KG1 (cell line): ENCODE measurements at regions not wholly inside any gene's neighbourhood (a gene's known extent, or its start where the extent isn't known, plus 50 kb on each side); places are given as distances from the start of the nearest gene placed in this dataset.

ENCODE experiments used
- DNase-seq: peaks from one replicate; lab custom pipeline; 2025; lab: John Stamatoyannopoulos, UW

DNA sequence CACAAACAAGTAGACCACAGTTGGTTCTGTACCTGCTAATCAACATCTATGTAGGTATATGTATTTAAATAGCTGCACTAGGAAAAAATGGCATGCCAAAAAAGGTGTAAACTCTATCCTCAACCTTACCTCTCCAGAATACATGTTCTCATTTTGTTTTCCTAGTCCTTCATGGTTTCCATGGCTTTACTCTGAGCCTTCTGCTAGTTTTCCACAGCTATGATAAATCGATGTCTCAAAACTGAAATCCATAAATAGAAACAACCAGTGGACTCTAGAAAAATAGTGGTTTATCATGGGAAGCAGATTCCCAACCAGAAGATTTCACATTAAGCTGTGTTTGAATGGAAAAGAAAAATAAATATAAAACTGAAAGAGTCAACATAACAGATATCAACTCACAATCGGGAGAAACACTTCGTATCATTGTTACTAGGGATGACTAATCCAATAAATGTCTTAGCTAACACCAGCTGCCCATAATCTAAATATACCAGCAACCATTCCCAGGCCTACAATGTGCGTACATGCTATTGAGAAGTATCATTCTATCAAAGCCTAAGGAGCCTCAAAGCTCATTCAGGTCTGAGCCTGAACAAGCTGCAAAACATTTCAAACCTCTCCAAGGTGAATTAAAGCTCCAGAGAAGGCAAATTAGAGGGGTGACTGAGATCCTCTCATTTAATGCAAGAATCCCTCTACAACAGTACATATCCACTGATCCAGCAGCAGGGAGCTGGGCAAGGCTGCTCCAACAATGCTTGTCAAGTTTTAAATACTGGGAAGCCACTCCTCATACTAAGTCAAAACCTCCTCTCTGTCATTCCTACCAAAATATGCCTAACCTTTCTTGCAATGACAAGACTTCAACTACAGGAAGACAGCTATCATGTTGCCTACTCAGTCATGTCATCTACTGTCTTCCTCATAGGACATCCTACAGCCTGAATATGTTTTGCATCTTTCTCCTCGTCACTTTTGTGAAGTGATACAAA lies 90.2 kb downstream of the KCTD12 start:
- DNase-seq, result no peak

DNA sequence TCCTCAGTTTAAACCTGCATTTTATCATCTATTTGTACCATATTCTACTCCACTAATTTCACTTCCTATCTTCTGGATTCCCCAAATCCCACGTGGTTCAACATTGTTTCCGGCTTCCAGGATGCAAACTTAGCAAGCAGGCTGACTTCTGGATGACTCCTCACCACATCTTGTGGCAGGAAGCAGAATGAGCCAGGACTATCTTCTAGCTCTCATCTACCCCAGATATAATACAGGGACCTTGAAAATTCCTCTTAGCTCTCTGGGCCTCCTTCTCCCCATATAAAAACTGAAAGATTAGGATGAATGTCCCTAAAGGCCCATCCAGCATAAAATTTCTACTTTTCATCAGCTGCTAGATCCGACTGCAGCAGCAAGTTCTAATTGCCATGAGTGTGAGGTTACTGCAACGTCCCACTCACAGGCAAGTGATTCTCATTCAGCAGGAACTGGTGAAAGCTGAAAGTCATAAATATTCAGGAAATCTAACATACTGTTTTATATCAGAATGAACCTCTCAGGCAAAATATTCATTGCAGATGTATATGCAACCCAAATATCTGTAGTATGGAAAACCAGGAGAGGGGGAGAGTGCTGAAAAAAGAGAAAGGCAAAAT lies 93.4 kb downstream of the KCTD12 start:
- no peak for DNase-seq

DNA sequence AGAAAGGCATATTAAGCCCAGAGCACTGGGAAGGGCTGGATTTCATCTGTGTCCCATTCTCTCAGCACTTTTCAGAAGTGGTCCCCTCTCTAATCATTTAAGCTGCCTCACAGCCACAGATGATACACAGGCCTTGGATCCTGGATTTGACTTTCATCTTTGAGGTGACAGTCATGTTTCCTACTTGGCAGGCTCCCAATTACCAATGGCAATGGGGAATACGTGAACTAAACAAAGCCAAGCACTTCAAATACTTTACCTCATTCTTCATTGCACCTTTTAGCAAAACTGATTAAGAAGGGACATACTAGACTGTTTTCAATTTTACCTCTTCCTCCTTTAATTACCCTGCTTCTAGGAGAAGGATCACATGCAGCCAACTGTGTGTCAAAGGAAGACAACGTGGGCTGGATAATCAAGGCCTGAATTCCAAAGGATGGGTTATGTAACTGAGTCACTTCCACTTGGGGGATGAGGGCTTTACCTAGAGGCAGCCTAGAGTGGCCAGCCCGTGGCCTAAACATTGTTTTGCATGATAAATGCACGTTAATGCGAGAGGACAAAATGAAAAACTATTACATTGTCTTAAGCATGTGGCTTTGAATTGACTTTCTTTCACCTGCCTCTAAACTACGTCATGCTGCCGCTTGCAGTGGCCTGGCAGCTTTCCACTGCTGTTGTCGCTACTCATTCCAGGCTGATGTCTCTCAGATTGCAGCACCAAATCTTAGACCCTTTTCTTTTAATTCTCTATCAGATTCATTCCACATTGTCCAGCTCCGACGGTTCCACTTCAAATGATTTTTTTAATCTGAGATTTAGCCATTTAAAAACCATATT lies 95.0 kb downstream of the KCTD12 start:
- DNase-seq, result no peak

DNA sequence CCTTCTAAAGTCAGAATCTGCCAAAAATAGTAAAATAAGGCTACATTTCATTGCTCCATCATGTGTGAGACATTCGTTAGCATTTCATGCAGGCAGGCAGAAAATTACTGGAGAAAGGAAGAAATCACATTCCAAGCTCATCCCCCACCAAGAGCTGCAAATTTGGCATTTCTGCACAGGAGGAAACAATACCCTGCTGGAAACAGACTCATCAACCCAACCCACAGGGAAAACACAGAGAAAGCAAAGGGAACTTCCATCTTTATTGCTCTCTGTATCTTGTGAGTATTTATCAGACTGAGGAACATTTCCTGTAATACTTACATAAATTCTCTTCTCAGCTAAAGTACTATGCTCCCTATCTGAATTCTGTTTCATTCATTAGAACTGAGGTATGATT lies 95.7 kb downstream of the KCTD12 start:
- no peak for DNase-seq

DNA sequence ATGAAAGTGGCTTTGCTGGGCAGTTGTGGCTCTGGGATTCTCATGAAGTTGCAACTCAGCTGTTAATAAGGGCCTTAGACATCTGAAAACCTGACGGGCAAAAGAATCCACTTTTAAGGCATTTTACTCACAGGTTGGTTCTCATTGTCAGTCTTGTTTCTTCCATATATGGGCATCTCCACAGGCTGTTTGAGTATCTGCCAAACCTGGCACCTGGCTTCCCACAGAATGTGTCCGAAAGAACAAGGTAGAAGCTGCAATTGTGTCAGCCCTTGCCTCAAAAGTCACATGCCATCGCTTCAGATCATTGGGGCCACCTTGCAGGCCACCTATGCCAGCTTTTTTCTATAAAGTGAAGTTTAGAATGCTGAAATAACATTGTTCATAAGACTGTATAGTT lies 102.4 kb downstream of the KCTD12 start:
- no peak for DNase-seq

DNA sequence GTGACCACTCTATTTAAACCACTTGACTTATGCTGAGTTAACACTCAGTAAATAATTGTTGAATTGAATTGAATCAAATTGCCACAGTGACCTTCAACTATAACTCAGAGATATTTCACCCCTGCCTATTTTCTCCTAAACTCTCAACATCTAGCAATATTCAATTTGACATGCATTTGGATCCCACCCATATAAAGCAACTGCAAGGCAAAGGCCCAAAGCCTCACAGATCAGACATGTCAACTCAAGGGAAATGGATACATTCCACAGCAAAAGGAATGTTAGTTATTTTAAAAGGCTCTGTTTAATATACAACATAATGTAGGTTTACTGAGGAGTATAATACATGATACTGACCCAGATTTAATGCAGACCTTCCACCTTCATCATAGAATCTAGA lies 107.4 kb downstream of the KCTD12 start:
- no peak for DNase-seq

DNA sequence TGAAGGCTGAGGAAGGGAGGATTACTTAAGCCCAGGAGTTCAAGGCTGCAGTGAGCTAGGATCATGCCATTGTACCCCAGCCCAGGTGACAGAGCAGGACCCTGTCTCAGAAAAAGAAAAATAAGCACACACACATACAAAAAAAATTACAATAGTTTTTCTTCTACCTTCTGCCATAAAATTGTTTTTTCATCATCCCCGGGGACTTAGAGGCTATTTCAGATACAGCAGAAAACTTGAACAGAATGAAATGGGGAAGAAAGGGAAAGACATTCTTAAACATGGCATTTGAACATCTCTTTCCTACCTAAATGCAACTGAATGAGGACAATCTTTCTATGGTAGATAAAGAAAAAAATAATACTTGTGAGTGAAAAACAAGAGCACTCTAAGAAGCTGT lies 109.1 kb downstream of the KCTD12 start:
- DNase-seq, result no peak

DNA sequence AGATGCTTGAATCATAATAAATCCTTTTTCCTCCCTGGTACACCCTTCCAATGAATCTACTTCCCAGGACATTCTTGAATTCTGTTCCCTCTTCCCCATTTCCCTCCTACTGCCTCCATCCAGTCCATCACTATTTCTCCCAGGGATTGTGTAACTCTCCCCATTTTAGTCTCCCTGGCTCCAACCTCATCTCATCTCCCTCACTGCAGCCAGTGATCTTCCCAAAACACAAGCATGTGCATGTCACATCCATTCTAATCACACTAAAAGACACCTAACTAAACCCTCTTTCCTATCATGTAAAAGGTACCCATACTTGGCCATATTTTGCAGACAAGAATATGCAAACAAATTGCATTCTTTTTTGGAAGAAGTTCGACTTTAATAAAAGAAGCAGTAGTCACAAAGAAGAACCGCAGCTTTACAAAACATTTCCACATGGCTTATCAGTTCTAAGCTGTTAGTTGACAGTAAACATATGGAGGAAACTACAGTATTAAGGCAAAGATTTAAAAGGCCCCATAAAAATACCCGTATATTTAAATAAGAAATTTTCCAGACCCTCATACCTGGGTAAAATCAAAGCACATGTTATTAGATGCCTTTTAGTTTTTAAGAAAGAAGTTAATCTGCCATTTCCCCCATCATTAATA lies 111.0 kb downstream of the KCTD12 start:
- no peak for DNase-seq

DNA sequence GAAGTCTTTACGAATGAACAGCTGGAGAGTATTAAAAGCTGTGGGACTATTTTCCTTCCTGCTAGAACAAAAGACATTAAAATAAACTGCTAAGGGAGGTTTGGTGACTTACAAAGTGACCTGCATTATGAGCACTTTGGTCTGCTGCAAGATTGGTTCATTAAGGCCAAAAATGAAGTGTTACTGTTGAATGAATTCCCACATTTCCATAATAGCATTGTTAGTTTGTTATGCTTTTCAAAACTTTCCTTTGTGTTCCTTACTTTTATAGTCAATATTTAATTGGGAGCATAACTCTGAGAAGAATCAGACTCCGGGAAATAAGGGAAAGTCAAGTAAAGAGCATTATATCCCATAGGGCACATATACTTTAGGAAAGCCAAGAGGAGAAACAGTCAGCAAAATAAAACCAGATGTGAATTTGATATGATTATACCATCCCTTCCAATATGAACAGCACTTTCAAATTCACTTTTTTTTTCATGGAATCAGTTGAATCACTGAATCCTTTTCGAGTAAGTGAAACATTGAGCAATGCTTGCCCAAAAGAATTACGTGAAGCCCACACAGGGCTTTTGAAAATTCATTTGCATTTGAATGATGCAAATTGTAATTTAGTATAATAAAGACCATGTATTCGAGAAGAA lies 112.6 kb downstream of the KCTD12 start:
- no peak for DNase-seq

DNA sequence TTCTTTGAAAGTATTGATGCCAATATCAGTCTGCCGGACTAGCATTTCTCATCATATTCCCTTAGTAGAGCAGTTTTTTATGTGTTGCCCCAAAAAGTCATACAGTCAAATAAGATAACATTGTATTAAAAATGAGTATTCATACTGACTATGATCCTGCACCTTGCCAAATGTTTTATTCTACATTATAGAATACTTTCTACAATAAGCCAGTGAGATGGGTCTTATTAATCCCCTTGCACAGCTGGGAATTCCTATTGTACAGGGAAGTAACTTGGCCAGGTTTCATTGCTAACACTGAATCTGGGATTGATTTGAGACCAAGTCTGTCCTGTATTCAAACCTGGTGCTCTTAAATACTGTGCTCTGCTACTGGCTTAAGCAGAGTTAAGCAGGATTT lies 114.0 kb downstream of the KCTD12 start:
- DNase-seq, result no peak

DNA sequence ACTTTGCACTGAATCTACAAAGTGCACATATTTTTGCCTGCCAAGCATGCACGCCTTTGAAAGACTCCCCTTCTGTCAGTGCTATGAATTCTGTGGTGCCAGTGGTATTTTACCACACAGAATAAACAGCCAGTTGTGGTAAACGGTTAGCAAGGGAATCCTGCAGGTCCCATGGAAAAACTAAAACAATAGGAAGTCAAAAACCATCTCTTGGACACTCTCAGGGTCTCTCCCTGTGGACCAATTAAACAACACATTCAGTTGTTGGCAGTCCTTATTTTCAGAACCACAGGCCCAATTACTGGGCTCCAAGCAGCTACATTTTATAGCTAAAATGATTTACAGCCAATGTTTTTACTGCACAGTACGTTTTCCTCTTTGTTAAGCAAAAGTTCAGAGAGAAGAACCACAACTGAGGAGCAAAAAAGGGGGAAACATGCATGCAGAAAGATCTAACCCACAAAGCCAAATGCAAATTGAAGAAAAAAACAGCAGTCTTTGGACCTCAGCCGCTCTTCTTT lies 116.9 kb downstream of the KCTD12 start:
- no peak for DNase-seq

DNA sequence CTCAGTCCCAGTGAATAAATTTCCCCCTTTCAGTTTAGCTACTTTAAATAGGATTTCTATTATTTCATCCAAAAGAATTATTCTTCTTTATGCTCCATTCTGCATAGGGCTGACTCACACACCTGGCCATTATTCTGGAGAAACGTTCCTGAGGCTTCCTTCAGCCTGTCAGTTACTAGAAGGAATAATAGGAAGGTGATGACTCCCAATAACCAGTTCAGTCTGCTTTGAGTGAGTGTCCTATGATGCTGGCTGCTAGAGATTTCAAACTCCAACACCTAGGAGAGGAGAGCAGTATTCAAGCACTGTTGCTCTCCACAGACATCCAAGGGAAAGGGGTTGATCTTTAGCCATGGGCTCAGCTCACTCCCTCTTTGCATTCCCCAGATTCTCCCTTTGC lies 117.8 kb downstream of the KCTD12 start:
- no peak for DNase-seq

DNA sequence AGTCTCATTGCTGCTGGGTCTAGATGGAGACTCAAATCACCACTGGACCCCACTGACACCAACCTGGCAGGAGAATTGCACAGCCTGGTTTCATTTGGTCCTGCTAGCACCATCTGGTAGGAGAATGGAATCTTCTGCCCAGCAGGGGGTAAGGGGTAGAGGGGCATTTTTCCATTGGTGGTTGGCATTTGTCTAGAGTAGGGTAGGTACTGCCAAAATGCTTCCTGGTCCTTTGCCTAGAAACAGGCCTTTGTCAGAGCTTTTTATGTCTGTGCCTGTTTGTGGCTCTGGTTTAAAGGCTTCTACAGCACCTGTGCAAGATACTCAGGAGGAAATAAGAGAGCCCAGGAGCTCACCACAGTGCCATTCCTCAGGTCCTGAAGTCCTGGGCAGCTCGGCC lies 121.3 kb downstream of the KCTD12 start:
- DNase-seq, result no peak

DNA sequence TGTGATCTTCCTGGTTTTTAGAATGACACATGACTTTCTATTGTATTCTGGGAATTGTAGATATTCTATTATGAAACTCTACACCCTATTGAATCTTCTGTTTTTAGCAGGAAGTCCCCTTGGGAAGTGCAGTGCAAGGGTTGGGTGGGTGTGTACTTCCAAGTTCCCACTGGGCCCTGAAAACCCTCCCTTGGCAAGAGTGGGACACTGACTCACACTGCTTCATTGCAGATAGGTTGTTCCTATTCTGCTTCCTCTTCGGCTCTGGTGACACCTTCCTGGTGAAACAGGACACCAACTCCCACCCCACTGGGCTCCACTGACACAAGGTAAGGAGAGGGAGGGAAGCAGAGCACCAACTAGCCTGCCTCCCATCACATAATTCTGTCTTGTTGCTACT lies 121.8 kb downstream of the KCTD12 start:
- no peak for DNase-seq

DNA sequence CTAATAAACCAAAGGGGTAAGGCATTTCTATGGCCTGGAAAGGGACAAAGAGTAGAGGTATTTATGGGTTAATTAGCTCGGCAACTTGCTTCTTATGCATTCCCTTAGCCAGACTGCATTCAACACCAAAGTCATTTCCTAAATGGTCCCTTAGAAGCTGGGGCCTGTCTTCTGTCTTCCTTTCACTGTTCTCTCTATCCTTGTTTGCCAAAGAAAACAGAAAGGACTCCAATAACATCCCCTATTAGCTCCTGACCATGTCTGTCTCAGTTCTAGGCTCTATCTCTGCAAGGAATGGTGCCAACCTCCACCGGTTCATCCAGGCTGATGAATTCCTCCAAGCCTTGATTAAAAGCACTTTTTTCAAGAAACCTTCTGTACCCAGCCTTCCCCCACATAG lies 123.5 kb downstream of the KCTD12 start:
- DNase-seq, result no peak

DNA sequence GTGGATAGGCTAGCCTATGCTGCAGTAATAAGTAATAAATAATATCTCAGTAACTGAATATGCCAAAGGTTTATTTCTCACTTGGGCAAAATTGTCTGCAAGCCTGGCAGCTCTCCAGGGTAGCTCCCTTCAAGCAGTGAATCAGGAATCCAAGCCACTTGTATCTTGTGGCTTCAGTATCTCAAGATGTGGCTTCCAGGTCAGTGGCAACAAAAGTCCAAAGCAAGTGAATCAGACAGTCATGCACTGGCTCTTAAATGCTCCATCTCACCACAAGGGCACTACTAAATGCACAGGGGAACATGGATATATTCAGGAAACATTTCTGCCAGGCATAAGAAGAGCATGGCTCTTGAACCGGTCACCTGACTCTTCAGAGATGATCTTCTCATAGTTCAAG lies 126.3 kb downstream of the KCTD12 start:
- DNase-seq, result no peak

DNA sequence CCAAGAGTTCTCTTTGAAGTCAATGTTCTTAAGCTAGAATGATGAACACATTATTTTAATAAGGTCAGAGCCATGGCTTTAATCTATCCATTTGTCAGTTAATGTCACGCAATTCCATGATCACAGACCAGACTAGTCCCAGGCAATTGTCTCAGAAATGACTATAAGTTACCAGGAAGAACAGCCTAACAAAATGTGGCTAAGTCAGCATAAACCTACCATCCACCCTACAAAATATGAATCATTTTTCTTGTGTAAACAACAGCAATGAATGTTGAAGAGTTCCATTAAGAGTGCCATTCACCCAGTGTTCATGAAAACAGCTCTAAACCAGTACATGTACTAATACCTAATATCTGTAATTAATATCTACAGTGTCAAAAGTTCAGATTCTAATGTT lies 127.5 kb downstream of the KCTD12 start:
- no peak for DNase-seq

DNA sequence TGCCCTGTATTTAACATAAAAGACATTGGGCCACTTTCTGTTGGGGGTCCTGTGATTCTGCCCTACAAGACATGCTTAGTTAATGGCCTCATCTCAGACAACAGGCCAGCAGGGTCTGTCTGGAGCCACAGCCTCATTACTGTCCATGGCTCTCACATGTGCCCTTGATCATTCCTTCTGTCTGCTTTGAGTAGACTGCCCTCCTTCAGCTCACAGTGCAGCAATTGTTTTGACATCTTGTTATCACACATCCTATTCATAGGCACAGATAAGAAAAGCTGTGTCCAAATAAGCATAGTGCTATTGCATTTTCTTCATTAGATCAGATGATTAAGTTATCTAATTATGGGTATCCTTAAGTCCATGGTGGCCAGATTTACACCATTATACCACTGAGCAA lies 127.9 kb downstream of the KCTD12 start:
- no peak for DNase-seq

DNA sequence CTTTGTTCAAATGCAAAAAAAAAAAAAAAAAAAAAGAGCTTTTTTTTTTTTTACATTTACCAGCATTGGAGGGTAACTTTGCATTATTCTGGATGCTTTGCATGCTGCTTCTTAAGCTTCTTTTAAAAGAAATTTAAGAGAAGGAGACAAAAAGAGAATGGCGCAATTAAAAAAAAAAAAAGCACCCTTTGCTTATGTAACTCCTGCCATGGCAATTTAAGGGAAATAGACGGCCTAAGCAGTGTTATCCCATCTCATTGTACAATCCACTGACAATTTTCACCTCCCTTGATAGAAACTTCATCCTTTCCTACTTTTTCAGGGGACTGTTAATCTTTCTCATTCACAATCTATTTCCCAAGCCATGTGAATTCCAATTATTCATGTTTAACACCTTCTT lies 129.8 kb downstream of the KCTD12 start:
- DNase-seq, result no peak

DNA sequence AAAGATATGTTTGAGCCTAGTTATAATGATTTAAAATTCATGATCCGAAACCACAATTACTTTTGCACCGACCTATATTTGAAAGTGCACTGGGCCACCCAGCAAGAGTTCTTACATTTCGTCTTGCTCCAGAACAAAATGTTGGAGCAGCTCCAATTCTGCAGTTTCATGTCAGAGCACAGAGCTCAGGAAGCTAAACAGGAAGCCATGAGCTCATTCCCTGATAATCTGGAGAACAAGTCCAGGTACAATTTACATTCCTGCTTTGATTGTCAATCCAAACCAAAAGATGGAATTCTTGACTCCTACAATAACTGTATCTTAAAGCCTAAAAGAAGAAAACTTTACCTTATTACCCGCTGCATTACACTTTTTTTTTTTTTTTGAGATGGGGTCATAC lies 131.8 kb downstream of the KCTD12 start:
- DNase-seq, result no peak

DNA sequence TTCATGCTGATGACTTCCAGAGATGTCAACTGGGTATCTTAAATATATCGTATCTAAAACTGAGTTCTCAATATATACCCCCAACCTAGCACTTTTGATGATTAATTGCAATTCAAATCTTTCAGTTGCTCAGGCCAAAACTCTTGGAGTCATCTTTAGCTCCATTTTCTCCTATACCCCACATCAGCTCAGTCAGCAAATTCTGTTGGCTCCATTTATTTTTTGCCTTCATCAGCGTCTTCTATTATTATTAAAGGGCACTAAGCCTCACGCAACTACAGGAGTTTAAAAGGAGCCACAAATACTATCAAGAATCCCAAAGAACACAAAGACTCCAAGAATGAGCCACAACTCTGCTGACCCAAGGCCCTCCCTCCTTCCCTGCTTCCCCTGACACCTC lies 134.9 kb downstream of the KCTD12 start:
- DNase-seq, result no peak
